B cell (primary cell): ENCODE measurements at regions not wholly inside any gene's neighbourhood (a gene's known extent, or its start where the extent isn't known, plus 50 kb on each side); places are given as distances from the start of the nearest gene placed in this dataset.

Source experiments
- CTCF ChIP-seq: fragments of 200-600 bp; IDR thresholded peaks from one replicate; pipeline ENCODE4 v1.8.0; 2022; ENCODE audit warnings: antibody characterized with exemption, mild to moderate bottlenecking
- EZH2 ChIP-seq: IDR thresholded peaks from 2 replicates; pipeline ENCODE4 v1.6.1; 2012; ENCODE audit warnings: borderline replicate concordance, low read depth, mild to moderate bottlenecking, moderate library complexity, low read length; ENCODE audit not compliant: insufficient read depth, poor library complexity, severe bottlenecking

DNA sequence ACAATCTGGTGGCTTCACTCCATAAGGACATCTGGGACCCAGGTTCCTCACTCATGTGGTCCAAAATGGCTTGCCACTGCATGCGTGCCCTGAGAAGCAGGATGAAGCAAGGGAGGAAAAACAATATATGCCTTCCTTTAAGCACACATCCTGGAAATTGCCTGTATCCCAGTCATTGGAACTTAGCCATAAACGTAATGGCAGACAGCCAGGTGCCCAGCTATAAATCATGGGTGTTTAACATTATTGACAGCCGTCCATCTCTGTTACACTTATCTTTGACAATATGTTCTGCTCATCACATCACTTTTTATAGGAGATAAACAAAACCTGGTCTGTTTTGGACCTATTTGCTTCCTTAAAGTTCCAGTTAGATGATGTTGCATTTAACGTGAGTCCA lies 181.0 kb downstream of the AASDH start:
- no peak for TF ChIP-seq CTCF
- TF ChIP-seq EZH2, result no peak
